ENCODE measurements at regions not wholly inside any gene's neighbourhood (a gene's known extent, or its start where the extent isn't known, plus 50 kb on each side); places are given as distances from the start of the nearest gene placed in this dataset.
"Not testable (repeated sequence)": the region's sequence is repeated elsewhere in the genome, so short reads cannot be mapped to it uniquely, and the experiment has no call there.

DNA sequence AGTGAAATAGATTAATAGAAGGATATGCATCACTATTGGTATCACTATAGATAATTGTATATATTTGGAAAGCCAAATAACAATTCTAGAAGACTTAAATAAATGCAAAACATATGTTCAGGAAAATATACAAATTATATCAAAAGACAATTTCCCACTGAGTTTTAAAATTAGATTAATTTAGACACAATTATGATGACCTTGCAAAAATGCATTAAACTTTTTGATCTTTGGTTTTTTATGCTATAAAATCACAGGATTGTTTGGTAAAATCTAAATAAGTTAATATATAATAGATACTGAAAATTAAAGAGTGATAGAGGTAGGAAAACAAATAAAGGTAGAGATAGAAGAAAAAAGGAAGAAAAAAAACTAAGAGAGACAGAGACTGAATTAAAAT, 2027.7 kb downstream of the MRPL39 start:
- DNase-seq, result no peak
- in situ Hi-C loops (cut with HindIII; ENCODE audit: low pct_ligation_motif_present, low pct_unique_long_range_greater_than_20kb, low sequenced_read_pairs), result no loop called here

DNA sequence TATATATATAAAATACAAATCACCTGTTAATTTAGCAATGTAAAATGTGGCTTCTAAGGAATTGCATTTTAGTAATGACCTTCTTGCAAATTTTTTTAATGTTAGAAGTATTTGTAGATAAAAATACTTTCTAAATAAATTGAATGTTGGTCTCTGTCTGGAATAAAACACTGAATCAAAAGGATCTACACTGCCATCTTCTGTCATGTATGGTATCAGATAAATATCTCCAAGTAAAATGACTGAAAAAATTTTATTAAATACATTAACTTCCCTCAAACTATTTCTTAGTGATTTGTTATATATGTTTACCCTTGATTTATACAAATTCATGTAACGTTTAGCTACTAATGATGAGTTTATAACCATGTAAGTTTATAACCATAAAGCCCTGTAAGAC, 2029.3 kb downstream of the MRPL39 start:
- DNase-seq, result no peak
- in situ Hi-C loops (cut with HindIII; ENCODE audit: low pct_ligation_motif_present, low pct_unique_long_range_greater_than_20kb, low sequenced_read_pairs), result no loop called here

DNA sequence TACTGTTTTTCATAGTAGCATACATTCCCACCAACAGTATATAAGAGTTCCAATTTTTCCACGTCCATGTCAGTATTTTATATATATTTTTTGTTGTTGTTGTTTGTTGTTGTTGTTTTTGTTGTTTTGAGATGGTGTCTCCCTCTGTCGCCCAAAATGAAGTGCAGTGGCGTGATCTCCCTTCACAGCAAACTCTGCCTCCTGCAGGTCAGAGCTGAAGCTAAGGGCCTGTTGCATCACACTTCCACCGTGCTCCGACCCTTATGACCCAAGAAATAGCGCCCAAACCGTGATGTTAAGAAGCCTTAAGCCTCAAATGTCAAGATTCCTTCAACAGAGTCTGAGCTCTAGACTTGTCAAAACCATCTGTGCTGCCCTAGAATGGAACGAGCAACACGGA, 2032.3 kb downstream of the MRPL39 start:
- in situ Hi-C loops (cut with HindIII; ENCODE audit: low pct_ligation_motif_present, low pct_unique_long_range_greater_than_20kb, low sequenced_read_pairs), result no loop called here

DNA sequence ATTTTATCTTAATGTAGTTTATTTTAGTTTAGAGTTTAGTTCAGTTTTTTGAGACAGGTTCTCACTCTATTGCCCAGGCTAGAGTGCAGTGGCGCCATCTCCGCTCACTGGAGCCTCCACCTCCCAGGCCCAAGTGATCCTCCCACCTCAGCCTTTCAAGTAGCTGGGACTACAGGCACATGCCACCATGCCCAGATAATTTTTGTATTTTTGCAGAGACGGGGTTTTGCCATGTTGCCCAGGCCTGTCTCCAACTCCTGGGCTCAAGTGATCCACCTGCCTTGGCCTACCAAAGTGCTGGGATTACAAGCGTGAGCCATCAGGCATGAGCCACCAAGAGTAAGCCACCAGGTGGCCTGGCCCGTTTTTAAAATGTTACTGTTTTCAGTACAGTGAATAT, 2058.4 kb downstream of the MRPL39 start:
- DNase-seq; in situ Hi-C loops (cut with HindIII; ENCODE audit: low pct_ligation_motif_present, low pct_unique_long_range_greater_than_20kb, low sequenced_read_pairs): not testable (repeated sequence)

More for the DNA sequence above, 2032.3 kb downstream of the MRPL39 start:
- DNase-seq, result no peak

DNA sequence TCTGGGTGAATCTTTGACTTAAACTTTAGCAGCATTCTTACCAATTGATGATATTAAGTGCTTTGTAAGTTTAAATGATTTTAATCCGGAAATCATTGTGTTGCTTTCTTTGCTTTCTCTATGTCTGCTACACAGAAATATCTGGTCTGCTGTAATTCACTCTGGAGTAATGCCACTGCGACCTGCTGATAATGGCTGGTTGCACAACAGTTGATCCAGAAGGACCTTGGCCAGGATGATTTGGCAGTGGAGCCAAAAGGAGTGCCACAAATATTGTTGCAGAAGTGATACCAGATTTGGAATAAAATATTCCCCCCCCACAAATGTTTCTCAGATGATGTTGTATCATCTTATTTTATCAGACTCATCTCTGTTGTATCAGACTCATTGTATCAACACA, 2063.9 kb downstream of the MRPL39 start:
- DNase-seq, result no peak
- in situ Hi-C loops (cut with HindIII; ENCODE audit: low pct_ligation_motif_present, low pct_unique_long_range_greater_than_20kb, low sequenced_read_pairs), result no loop called here

DNA sequence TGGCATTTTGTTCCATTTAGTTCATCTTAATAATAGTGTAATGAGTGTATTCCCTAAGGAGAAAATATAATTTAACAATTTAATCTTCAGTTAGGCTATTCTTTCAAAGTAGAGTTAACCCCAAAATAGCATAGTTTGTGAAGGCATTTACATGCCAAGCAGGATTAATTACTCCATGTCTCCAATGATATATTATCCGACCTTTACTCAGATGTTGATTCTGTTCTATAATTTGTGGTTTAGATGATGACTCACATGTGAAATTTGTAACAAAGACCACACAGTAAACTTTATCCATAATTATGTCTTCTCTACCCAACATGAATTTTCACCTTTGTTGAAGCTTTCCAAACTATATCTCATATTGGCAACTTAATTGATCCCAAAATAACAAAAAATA, 2065.2 kb downstream of the MRPL39 start:
- no peak for DNase-seq
- in situ Hi-C loops (cut with HindIII; ENCODE audit: low pct_ligation_motif_present, low pct_unique_long_range_greater_than_20kb, low sequenced_read_pairs), result no loop called here

DNA sequence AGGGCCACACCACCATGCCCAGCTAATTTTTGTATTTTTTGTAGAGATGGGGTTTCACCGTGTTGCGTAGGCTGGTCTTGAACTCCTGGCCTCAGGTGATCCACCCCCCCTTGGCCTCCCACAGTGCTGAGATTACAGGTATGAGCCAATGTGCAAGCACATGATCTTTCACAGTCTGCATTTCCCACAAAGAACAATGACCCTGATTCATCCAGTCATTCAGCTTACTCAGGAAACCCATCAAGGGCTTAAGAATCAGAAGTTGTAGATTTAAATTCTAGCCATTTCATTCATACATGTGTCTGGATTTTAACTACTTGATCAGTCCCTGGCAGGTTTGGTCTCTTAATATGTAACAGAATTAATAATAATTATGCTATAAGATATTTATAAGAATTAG, 2065.7 kb downstream of the MRPL39 start:
- in situ Hi-C loops (cut with HindIII; ENCODE audit: low pct_ligation_motif_present, low pct_unique_long_range_greater_than_20kb, low sequenced_read_pairs), result no loop called here
- no peak for DNase-seq

DNA sequence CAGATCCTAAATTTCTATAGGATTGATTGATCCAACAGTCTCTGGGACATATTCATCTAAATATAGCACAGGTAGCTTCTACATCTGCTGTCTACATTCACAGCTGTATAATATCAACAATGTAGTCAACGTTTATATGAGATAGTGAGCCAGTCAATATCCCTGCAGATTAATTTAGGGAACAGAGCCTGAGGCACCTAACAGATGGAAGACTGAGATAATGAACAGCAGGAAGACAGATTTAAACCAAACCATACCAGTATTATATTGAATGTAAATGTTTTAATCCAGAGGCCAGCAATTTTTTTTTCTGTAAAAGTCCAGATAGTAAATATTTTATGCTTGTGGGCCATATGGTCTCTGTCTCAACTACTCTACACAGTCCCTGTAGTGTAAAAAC, 2072.4 kb downstream of the MRPL39 start:
- in situ Hi-C loops (cut with HindIII; ENCODE audit: low pct_ligation_motif_present, low pct_unique_long_range_greater_than_20kb, low sequenced_read_pairs), result no loop called here

DNA sequence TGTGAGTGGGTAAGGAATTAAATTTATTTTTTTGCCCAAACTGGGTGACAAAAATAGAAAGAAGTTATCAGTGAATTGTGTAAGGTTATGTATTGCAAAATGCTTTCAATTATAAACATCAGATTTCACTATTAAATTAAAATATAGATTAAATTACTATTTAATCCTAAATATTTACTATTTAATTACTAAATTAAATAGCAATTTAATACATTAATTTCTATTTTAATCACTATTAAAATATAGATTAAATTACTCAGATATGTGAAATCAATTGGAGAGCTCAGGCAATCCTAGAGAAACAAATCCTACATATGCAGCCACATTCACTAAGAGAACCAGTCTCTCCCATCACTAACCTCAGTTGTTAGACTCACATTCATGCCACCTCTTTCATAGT, 2075.8 kb downstream of the MRPL39 start:
- in situ Hi-C loops (cut with HindIII; ENCODE audit: low pct_ligation_motif_present, low pct_unique_long_range_greater_than_20kb, low sequenced_read_pairs), result no loop called here
- DNase-seq, result no peak

More for the DNA sequence above, 2072.4 kb downstream of the MRPL39 start:
- no peak for DNase-seq

DNA sequence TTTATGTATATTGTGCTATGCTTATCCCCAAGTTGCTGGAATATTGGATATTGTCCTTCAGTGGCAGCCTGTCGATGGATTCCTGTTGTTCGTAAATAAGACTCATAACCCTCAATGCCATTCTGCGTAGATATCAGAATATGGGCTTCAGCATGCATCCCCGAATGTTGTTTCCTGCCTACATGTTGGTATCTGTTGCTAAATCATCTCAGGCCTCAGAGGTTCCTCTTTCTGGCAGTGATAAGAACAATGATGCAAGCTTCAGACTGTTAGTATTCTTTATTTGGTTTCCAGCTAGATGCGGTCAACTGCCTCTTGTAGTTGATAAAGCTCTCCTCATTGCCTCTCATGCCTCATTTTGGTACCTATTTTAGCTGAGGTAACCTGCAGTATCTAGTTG, 2082.6 kb downstream of the MRPL39 start:
- in situ Hi-C loops (cut with HindIII; ENCODE audit: low pct_ligation_motif_present, low pct_unique_long_range_greater_than_20kb, low sequenced_read_pairs), result no loop called here
- DNase-seq, result no peak

DNA sequence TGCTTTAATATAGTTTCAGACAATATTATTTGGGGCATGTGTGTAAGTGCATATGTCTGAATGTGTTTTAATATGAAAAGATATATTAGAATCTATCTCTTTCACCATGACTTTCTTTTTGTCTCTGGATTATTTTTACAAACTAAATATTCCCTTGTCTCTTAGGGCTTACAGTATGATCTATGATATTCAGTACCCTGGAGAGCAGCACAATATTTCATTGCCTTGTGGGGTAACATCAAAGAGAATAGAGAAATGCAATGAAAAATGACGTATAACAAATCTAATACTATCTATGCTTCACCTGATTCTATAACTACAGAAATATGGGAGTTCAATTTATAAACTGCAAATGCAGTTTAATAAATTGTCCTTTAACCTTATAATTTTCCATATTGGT, 2084.5 kb downstream of the MRPL39 start:
- DNase-seq, result no peak
- in situ Hi-C loops (cut with HindIII; ENCODE audit: low pct_ligation_motif_present, low pct_unique_long_range_greater_than_20kb, low sequenced_read_pairs), result no loop called here

DNA sequence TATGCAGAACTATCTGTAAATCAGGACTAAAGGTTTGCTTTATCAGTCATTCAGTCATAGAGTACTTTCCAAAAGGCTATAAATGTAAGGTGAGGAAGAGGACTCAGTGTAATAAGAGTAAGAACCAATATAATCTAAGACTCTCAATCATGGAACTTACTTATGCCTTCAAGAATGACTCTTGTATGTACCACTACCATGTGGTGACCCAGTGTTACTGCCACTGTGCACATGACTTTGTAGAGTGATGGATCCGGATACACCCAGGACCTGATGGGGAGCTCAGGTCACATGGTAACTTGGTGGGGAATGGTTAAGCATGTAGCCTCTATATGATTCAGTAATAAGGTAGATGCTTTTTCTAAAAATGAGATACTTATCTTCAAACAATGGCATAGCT, 2099.8 kb downstream of the MRPL39 start:
- in situ Hi-C loops (cut with HindIII; ENCODE audit: low pct_ligation_motif_present, low pct_unique_long_range_greater_than_20kb, low sequenced_read_pairs), result no loop called here
- DNase-seq, result no peak

DNA sequence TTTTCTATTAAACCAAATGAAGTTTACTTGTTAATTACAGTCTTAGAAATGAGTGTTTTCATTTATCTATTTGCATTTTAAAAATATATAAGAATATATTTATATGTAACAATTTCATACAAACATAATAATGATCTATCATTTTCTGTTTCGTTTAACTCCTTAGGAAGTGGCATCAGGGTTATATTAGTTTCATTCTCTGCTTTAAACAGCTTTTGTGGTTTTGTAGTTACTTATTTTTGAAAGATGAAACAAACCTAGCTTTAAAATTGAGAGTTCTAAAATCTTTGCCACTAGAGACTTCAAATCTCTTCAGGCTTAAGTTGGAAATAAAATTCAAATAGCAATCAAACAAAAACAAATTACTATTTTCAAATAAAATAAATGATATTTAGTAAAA, 2110.6 kb downstream of the MRPL39 start:
- no peak for DNase-seq
- in situ Hi-C loops (cut with HindIII; ENCODE audit: low pct_ligation_motif_present, low pct_unique_long_range_greater_than_20kb, low sequenced_read_pairs), result no loop called here

DNA sequence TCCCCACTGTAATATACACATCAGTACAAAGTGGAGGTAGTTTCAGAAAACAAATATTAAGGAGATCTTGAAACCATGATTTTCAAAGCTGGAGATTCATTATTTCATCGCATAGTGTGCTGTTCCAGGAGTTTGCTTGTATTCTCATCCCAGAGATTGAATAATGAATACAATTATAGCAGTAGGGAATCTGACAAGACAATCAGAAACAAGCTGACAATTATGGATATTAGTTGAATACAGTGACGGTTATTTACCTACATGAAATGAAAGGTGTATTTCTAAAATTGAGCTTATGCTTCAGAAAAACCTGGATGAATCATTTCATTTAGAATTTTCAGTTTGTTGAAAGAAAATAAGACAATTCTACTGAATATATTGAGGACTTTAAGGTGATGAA, 2119.0 kb downstream of the MRPL39 start:
- DNase-seq, result no peak
- in situ Hi-C loops (cut with HindIII; ENCODE audit: low pct_ligation_motif_present, low pct_unique_long_range_greater_than_20kb, low sequenced_read_pairs), result no loop called here

DNA sequence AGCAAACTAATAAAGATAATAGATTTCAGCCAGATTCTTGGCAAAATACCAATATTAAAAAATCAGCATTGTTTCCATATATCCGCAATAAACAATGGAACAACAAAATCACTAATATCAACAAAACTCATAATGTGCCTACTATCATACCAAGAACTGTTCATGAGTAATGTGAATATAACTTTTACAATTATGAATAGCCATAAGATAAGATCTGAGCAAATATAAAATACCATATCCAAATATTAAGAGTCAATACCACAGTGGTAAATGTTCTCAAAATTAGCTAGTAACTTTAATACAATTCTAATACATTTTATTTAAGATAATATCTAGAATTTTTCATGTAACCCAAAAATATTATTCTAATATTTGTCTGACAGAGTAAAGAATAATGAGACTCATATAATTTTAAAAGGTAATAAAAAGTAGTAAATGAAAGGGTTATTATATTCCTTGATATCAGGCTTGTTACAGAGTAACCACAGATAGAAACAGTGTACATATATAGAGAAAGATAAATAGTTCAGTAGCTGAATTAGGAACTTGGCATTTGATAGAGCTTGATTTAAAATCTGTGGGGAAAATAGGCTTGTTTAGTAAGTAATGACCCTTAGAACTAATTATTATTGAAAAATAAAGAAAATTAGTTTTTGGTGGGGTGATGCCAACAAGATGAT, 2126.6 kb downstream of the MRPL39 start:
- in situ Hi-C loops (cut with HindIII; ENCODE audit: low pct_ligation_motif_present, low pct_unique_long_range_greater_than_20kb, low sequenced_read_pairs), result no loop called here
- no peak for DNase-seq

DNA sequence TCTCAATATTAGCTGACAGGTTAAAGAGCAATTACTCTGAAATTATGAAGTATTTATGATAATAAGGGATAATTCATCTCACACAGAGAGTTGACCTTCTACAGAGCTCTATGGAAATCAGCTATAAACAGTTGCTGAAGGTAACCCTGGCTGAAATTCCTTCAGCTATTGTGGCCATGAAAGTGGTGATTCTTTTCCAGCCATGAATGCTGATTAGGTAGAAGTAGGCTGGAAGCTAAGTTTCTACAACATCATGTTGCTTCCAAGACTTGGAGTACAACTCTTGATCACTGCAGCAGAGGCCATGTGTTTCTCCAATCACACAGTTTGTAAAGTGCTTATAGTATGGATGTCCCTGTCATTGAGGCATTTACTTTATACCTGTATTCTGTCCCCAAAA, 2128.9 kb downstream of the MRPL39 start:
- in situ Hi-C loops (cut with HindIII; ENCODE audit: low pct_ligation_motif_present, low pct_unique_long_range_greater_than_20kb, low sequenced_read_pairs), result no loop called here
- DNase-seq, result no peak

DNA sequence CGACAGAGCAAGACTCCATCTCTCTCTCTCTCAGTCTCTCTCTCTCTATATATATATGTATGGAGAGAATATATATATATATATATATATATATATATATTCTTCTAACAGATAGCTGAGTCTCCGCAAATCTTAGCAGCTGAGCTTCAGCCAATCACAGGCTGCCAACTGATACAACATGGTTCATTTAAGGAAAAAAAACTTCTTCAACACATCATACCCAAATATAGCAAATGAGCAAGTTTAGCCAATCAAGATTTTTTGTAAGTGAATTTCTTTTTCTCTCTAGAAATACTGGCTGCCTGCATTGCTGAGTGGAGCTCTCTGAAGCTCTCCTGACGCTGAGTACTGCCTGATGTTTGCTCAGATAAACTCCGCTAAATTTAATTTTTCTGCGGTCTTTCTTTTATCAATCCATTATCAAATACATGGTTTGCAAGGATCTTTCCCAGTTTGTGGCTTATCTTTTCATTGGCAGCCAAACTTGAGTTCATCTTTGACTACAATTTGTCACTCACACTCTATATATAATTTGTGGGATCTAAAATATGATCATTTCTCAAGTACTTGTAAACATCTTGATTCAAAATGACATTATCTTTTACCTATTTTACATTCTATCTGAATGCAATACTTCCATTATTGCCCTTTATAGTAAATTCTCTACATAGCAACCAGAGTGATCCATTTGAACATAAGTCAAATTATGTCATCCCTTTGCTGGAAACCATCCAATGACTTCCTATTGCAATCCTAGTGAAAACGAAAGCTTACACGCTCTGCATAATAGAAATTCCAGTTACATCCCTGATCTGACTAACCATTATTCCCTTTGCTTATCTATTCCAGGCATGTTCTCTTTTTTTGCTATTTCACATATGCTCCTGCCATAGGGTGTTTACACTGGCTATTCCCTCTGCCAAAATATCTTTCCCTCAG, 2131.7 kb downstream of the MRPL39 start:
- in situ Hi-C loops (cut with HindIII; ENCODE audit: low pct_ligation_motif_present, low pct_unique_long_range_greater_than_20kb, low sequenced_read_pairs), result no loop called here
- DNase-seq, result no peak

DNA sequence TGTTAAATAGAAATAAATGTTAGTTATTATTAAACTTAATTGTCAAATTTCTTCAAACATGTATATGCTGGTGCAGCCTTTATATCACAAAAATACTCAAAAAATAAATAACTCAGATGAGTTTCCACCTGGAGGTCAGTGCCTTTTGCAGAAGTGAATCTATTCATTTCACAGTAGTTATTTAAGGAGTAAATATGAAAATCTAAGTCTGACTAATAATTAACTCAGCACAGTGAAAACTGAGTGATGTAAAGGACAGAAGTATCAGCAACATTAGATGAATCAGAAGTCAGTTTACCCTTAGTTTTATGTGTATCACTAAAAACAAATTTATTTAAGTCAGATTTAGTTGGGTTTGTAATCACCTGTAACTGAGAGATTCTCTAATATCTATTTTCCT, 2135.4 kb downstream of the MRPL39 start:
- DNase-seq, result no peak
- in situ Hi-C loops (cut with HindIII; ENCODE audit: low pct_ligation_motif_present, low pct_unique_long_range_greater_than_20kb, low sequenced_read_pairs), result no loop called here

DNA sequence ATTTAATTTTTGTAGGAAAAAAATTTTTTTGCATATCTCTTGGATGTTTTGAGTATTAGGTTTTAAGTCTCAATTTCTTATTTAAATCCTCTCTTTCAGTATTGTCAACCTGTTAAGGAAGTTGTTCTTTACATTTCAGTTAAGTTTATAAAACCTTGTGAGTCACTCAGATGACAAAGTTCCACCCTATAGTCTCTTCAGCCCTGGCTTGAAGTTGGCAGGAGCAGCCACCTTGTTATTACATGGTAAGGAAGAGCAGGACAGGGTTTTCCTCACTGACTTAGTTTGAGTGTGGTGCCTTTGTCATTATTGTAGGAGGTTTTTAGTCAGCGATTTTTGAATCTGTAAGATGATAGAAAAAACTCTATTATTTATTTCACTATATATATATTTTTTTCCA, 2143.9 kb downstream of the MRPL39 start:
- no peak for DNase-seq
- in situ Hi-C loops (cut with HindIII; ENCODE audit: low pct_ligation_motif_present, low pct_unique_long_range_greater_than_20kb, low sequenced_read_pairs), result no loop called here

DNA sequence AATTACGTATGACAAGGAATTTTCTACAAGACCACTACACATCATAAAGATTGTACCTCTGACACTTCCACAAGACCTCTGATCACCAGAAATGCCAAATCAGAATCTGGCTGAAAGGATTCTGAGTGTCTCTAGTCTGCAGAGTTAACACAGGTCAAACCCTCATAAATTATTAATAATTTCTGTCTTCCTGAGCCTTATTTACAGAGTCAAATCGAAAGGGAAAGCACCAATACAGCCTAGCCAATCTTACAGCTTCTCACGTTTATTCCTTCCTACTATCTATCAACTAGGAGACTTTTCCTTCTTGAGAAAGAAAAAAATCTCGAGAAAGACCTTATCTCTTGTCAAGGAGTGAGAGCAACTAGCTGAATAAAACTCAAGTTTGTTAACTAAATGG, 2151.6 kb downstream of the MRPL39 start:
- in situ Hi-C loops (cut with HindIII; ENCODE audit: low pct_ligation_motif_present, low pct_unique_long_range_greater_than_20kb, low sequenced_read_pairs), result no loop called here
- no peak for DNase-seq

Data from ACHN (cell line).